ENCODE measurements at regions not wholly inside any gene's neighbourhood (a gene's known extent, or its start where the extent isn't known, plus 50 kb on each side); places are given as distances from the start of the nearest gene placed in this dataset.

- DNase-seq: no peak
Observed at GRCh38 chr21:38925478-38925877, 119.7 kb downstream of the ETS2 start.

- DNase-seq: no peak
Observed at GRCh38 chr21:38924954-38925353, 119.2 kb downstream of the ETS2 start.

- DNase-seq: no peak
Observed at GRCh38 chr21:38923429-38923828, 117.7 kb downstream of the ETS2 start.

- DNase-seq: no peak
Observed at GRCh38 chr21:38922474-38923235, 116.9 kb downstream of the ETS2 start.

GRCh38 chr21:38921511-38922251, 116.0 kb downstream of the ETS2 start:
- no peak for DNase-seq

GRCh38 chr21:38920631-38921398, 115.1 kb downstream of the ETS2 start:
- DNase-seq: peak; percentile 56

GRCh38 chr21:38918607-38919346, 113.0 kb downstream of the ETS2 start:
- DNase-seq: no peak

- no peak for DNase-seq
Observed at GRCh38 chr21:38917043-38917774, 111.5 kb downstream of the ETS2 start.

GRCh38 chr21:38916214-38916964, 110.7 kb downstream of the ETS2 start:
- no peak for DNase-seq

GRCh38 chr21:38915546-38915945, 109.8 kb downstream of the ETS2 start:
- DNase-seq: no peak

- no peak for DNase-seq
Observed at GRCh38 chr21:38914528-38915293, 109.0 kb downstream of the ETS2 start.

GRCh38 chr21:38913893-38914527, 108.3 kb downstream of the ETS2 start:
- no peak for DNase-seq

GRCh38 chr21:38913120-38913892, 107.6 kb downstream of the ETS2 start:
- peak; percentile 67 for DNase-seq

- DNase-seq: no peak
Observed at GRCh38 chr21:38912789-38913119, 107.0 kb downstream of the ETS2 start.

- DNase-seq: no peak
Observed at GRCh38 chr21:38912102-38912629, 106.4 kb downstream of the ETS2 start.

- no peak for DNase-seq
Observed at GRCh38 chr21:38911484-38912101, 105.9 kb downstream of the ETS2 start.

- no peak for DNase-seq
Observed at GRCh38 chr21:38910390-38911067, 104.8 kb downstream of the ETS2 start.

- no peak for DNase-seq
Observed at GRCh38 chr21:38909929-38910328, 104.2 kb downstream of the ETS2 start.

Measured in hindlimb muscle (tissue), 1 donor.